ENCODE measurements at regions not wholly inside any gene's neighbourhood (a gene's known extent, or its start where the extent isn't known, plus 50 kb on each side); places are given as distances from the start of the nearest gene placed in this dataset.

DNA sequence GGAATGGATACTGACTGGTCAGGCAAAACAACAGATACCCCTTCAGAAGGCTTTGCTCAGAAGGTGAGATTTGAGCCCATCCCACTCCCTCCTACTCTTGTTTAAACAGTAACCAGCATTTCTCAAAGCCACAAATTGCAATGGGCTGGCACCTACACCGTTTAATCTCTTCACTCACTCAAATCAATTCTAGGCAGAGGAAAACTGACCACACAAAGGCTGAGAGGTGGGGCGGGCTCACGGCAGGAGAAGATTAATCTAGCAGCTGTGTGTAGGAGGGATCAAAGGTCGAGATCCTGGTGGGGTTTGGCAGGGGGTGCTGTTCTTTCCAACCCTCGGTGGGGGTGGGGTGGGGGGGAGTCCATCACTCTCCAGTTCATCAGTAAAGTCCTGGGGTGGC lies 622.4 kb downstream of the BCOR start:
- TF ChIP-seq, protein P1, sequence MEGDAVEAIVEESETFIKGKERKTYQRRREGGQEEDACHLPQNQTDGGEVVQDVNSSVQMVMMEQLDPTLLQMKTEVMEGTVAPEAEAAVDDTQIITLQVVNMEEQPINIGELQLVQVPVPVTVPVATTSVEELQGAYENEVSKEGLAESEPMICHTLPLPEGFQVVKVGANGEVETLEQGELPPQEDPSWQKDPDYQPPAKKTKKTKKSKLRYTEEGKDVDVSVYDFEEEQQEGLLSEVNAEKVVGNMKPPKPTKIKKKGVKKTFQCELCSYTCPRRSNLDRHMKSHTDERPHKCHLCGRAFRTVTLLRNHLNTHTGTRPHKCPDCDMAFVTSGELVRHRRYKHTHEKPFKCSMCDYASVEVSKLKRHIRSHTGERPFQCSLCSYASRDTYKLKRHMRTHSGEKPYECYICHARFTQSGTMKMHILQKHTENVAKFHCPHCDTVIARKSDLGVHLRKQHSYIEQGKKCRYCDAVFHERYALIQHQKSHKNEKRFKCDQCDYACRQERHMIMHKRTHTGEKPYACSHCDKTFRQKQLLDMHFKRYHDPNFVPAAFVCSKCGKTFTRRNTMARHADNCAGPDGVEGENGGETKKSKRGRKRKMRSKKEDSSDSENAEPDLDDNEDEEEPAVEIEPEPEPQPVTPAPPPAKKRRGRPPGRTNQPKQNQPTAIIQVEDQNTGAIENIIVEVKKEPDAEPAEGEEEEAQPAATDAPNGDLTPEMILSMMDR (IDR thresholded peaks at IDR 0.05), result no peak
- no peak for TF ChIP-seq POLR2A (IDR thresholded peaks at IDR 0.05)

Measured in uterus (tissue), 2 donors.